NB4 (cell line): ENCODE measurements at regions not wholly inside any gene's neighbourhood (a gene's known extent, or its start where the extent isn't known, plus 50 kb on each side); places are given as distances from the start of the nearest gene placed in this dataset.

Experiments used
- POLR2A ChIP-seq: IDR thresholded peaks from 2 replicates; pipeline ENCODE4 v1.6.1; 2011; ENCODE audit warnings: mild to moderate bottlenecking; ENCODE audit not compliant: insufficient read length; ENCODE audit errors: extremely low read depth
- TF ChIP-seq, protein P1 (sequence below): IDR thresholded peaks from one replicate; pipeline ENCODE4 v1.5.1; 2012; ENCODE audit warnings: low read depth, low read length
- TF ChIP-seq, protein P2 (sequence below): IDR thresholded peaks from 2 replicates; pipeline ENCODE4 v1.6.1; 2011; ENCODE audit warnings: low read depth, low read length

DNA sequence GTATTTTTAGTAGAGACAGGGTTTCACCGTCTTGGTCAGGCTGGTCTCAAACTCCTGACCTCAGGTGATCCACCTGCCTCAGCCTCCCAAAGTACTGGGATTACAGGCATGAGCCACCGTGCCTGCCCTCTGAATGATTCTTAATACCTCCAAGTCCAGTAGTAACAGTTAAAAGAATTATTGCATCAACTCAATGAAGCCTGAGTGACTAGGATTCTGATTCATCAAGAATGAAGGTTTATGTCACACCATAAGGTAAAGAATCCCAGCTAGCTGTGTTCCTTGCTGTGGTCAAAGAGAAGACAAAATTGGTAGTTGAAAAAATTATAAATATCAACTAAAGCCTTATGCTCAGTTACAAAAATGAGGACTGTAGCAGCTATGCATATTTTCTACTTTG is 81.2 kb upstream of the ABCC4 start:
- TF ChIP-seq, protein P1, sequence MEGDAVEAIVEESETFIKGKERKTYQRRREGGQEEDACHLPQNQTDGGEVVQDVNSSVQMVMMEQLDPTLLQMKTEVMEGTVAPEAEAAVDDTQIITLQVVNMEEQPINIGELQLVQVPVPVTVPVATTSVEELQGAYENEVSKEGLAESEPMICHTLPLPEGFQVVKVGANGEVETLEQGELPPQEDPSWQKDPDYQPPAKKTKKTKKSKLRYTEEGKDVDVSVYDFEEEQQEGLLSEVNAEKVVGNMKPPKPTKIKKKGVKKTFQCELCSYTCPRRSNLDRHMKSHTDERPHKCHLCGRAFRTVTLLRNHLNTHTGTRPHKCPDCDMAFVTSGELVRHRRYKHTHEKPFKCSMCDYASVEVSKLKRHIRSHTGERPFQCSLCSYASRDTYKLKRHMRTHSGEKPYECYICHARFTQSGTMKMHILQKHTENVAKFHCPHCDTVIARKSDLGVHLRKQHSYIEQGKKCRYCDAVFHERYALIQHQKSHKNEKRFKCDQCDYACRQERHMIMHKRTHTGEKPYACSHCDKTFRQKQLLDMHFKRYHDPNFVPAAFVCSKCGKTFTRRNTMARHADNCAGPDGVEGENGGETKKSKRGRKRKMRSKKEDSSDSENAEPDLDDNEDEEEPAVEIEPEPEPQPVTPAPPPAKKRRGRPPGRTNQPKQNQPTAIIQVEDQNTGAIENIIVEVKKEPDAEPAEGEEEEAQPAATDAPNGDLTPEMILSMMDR = no peak
- no peak for TF ChIP-seq POLR2A
- TF ChIP-seq, protein P2, sequence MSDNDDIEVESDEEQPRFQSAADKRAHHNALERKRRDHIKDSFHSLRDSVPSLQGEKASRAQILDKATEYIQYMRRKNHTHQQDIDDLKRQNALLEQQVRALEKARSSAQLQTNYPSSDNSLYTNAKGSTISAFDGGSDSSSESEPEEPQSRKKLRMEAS = no peak
